GM12878 (cell line): ENCODE measurements at regions not wholly inside any gene's neighbourhood (a gene's known extent, or its start where the extent isn't known, plus 50 kb on each side); places are given as distances from the start of the nearest gene placed in this dataset.

Experiments used
- ATAC-seq: fragments of 200-7000 bp; cut with Tn5 transposase; 3 replicates; pipeline ENCODE4 v1.9.1; 2020; ENCODE audit warnings: mild to moderate bottlenecking, moderate library complexity
- BruUV-seq: library from RNA; stranded (reverse); fragments of 400-500 nt; replicated peaks from 2 replicates; lab custom pipeline; 2021; lab: Mats Ljungman, UMichigan
- CTCF ChIA-PET: fragments of 300-600 bp; sonication (Branson Sonifier 250); formaldehyde crosslinking; extraction: SDS; loops from one replicate; lab custom pipeline; 2021; ENCODE audit warnings: inconsistent platforms; lab: Yijun Ruan, JAX
- POLR2A ChIA-PET: fragments of 350-600 bp; formaldehyde crosslinking; extraction: SDS; loops from one replicate; lab custom pipeline; 2021; ENCODE audit warnings: inconsistent platforms; lab: Charles Lee
- RAD21 ChIA-PET: fragments of 300-600 bp; sonication (Branson Sonifier 250); formaldehyde crosslinking; loops from one replicate; lab custom pipeline; 2023; ENCODE audit warnings: antibody characterized with exemption; ENCODE audit not compliant: unreplicated experiment; lab: Charles Lee
- SMC1A ChIA-PET: fragments of 300-600 bp; sonication (Branson Sonifier 250); formaldehyde crosslinking; loops from one replicate; lab custom pipeline; 2023; ENCODE audit not compliant: unreplicated experiment, uncharacterized antibody; lab: Charles Lee
- DNase-seq: peaks from one replicate; pipeline ENCODE4 v3.0.0-alpha.2; 2011; ENCODE audit warnings: low read depth, low spot score
- FAIRE-seq: peaks from 3 replicates; lab custom pipeline; 2011; peaks lifted over from hg19 to GRCh38; lab: Jason Lieb, UNC
- H2AFZ ChIP-seq: 2 replicates; pipeline ENCODE4 v1.6.0; 2011; ENCODE audit warnings: low read depth, low read length, control low read depth; ENCODE audit not compliant: control insufficient read depth
- H3K27ac ChIP-seq: 2 replicates; pipeline ENCODE4 v1.5.1; 2011; ENCODE audit warnings: control low read depth; ENCODE audit not compliant: control insufficient read depth, insufficient read depth
- H3K27me3 ChIP-seq, 2 experiments: replicated peaks in 1 of 2; 2 replicates each; pipeline versions ENCODE4 v1.6.0 to v1.6.1; 2011; ENCODE audit warnings: low read length in 1 of 2; ENCODE audit not compliant: control insufficient read depth in 2 of 2, insufficient read depth in 2 of 2
- H3K36me3 ChIP-seq, 2 experiments: 2 replicates each; pipeline ENCODE4 v1.5.1; 2011; ENCODE audit warnings: low read length in 1 of 2; ENCODE audit not compliant: control insufficient read depth in 2 of 2, insufficient read depth in 2 of 2
- H3K4me1 ChIP-seq: 2 replicates; pipeline ENCODE4 v1.6.1; 2011; ENCODE audit warnings: mild to moderate bottlenecking, low read length, moderate library complexity, mixed read lengths; ENCODE audit not compliant: control insufficient read depth, insufficient read depth
- H3K4me2 ChIP-seq: 2 replicates; pipeline ENCODE4 v1.6.0; 2011; ENCODE audit warnings: control low read depth; ENCODE audit not compliant: control insufficient read depth, insufficient read depth
- H3K4me3 ChIP-seq: fragments of 200-600 bp; sonication (generic); 2 replicates; pipeline ENCODE4 v1.5.1; 2016
- H3K79me2 ChIP-seq: 2 replicates; pipeline ENCODE4 v1.6.0; 2011; ENCODE audit warnings: low read length; ENCODE audit not compliant: control insufficient read depth, insufficient read depth
- H3K9ac ChIP-seq: 2 replicates; pipeline ENCODE4 v1.8.0; 2011; ENCODE audit warnings: low read length, control low read depth, mixed read lengths; ENCODE audit not compliant: control insufficient read depth, insufficient read depth
- H3K9me3 ChIP-seq: replicated peaks from 3 replicates; pipeline ENCODE4 v1.5.1; 2011; ENCODE audit warnings: mild to moderate bottlenecking, low read length; ENCODE audit not compliant: control insufficient read depth, insufficient read depth
- H4K20me1 ChIP-seq: 2 replicates; pipeline ENCODE4 v1.6.0; 2011; ENCODE audit not compliant: control insufficient read depth, insufficient read depth
- HDAC6 ChIP-seq: fragments of 200-600 bp; sonication (generic); IDR thresholded peaks from one replicate; pipeline ENCODE4 v1.8.0; 2017; ENCODE audit warnings: antibody characterized with exemption; ENCODE audit not compliant: unreplicated experiment
- IRF4 ChIP-seq: IDR thresholded peaks from 2 replicates; pipeline ENCODE4 v1.6.1; 2011; ENCODE audit warnings: low read depth, low read length
- POLR2A ChIP-seq: IDR thresholded peaks from 2 replicates; pipeline ENCODE4 v1.6.1; 2011; ENCODE audit warnings: low read depth, mild to moderate bottlenecking, low read length
- RAD21 ChIP-seq: IDR thresholded peaks from 2 replicates; pipeline ENCODE4 v1.6.1; 2011; ENCODE audit warnings: mild to moderate bottlenecking, low read depth, low read length, moderate library complexity; ENCODE audit not compliant: insufficient read depth
- SPI1 ChIP-seq: IDR thresholded peaks from 2 replicates; pipeline ENCODE4 v1.6.1; 2011; ENCODE audit warnings: low read depth, mild to moderate bottlenecking, low read length, moderate library complexity, borderline replicate concordance; ENCODE audit not compliant: insufficient read depth
- ZNF24 ChIP-seq: fragments of 450-650 bp; IDR thresholded peaks from 2 replicates; pipeline ENCODE4 v1.6.1; 2017; ENCODE audit warnings: antibody characterized with exemption, mild to moderate bottlenecking
- WGBS: methylation state at CpG from one replicate; pipeline ENCODE4 v1.1.6; 2016; ENCODE audit warnings: low lambda C conversion rate; ENCODE audit not compliant: insufficient replicate concordance, insufficient coverage; ENCODE audit errors: missing lambda C conversion rate; 5-methylcytosine and 5-hydroxymethylcytosine counted together
- in situ Hi-C: fragments of 300-500 bp; cut with MboI; formaldehyde crosslinking; loops from 9 replicates; pipeline ENCODE4 v1.14.3; 2018; ENCODE audit warnings: mixed read lengths
- intact Hi-C: fragments of 100-400 bp; cut with micrococcal nuclease; formaldehyde crosslinking; loops from one replicate; pipeline ENCODE4 v1.14.2; 2022; ENCODE audit not compliant: unreplicated experiment
- TF ChIP-seq, protein P1 (sequence below): IDR thresholded peaks from 2 replicates; pipeline ENCODE4 v1.6.1; 2011; ENCODE audit warnings: borderline replicate concordance, low read depth, mild to moderate bottlenecking, moderate library complexity, low read length; ENCODE audit not compliant: insufficient read depth, poor library complexity, severe bottlenecking
- TF ChIP-seq, protein P2 (sequence below), 3 experiments: IDR thresholded peaks in 2 of 3; conservative IDR thresholded peaks in 1 of 3; 2 replicates each; pipeline ENCODE4 v1.5.1; 2011; ENCODE audit warnings: low read depth in 3 of 3, low read length in 3 of 3, mild to moderate bottlenecking in 3 of 3, control low read depth in 2 of 3, moderate library complexity in 2 of 3, inconsistent platforms in 1 of 3, mixed read lengths in 1 of 3; ENCODE audit not compliant: control insufficient read depth in 2 of 3, insufficient read depth in 1 of 3; ENCODE audit errors: extremely low read depth in 1 of 3

DNA sequence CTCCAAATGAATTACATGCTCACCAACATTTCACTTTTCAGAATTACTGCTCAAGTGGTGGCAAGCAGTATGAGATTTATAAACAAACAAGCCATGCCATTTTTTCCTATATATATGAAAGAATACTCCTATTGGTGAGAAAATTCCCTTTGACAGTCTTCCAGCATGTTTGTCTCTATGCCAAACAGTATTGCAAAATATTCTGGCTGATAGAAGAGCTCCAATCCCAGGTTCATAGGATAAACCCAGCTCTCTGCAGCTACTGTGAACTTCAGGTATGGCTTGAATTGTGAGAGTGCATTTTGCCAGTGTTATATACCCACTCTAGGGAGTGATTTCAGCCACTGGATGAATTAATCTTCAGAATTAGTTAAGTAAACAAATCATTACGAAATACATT, 108.8 kb downstream of the MAGEC2 start (continued):
- TF ChIP-seq, protein P1, sequence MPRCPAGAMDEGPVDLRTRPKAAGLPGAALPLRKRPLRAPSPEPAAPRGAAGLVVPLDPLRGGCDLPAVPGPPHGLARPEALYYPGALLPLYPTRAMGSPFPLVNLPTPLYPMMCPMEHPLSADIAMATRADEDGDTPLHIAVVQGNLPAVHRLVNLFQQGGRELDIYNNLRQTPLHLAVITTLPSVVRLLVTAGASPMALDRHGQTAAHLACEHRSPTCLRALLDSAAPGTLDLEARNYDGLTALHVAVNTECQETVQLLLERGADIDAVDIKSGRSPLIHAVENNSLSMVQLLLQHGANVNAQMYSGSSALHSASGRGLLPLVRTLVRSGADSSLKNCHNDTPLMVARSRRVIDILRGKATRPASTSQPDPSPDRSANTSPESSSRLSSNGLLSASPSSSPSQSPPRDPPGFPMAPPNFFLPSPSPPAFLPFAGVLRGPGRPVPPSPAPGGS = no peak

DNA sequence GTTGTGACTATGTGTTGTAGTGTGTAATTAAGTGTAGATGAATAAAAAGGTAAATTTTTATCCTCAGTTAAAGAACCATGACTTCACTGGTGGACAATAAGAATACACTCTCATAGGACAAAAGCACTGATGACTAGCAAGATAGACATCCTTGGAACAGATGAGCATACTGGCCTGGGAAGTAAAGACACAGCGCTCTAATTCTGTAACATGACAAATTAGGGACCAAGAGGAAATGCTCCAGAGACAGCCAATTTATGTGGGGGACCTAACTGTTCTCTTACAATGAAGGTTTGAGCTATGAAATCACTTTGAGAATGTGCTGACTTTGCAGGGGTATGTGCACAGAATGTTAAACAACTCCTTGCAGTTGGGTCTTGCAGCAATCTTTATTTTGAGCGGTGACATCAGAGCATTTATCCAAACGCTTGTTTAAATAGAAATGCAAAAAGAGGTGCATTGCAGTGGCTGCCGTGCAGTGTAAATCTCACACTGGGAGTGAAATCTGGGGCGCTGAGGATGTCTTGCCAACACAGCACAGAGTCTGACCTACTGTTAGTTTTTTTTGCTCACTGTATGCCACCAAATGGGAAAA, 109.3 kb downstream of the MAGEC2 start:
- Histone ChIP-seq H3K27ac (no peak overlapping the region), H4K20me1 (no peaks in the 10 kb centered on the region), H2AFZ (no peak overlapping the region), H3K79me2 (no peaks in the 10 kb centered on the region), H3K4me1 (no peaks in the 10 kb centered on the region), H3K27me3 (no peaks in the 10 kb centered on the region), H3K9me3 (no peaks in the 10 kb centered on the region), H3K4me3 (no peak overlapping the region), H3K36me3 (no peaks in the 10 kb centered on the region), H3K4me2 (no peak overlapping the region), H3K9ac (no peak overlapping the region)
- 19% methylated on average over 5 of the region's 5 CpGs for WGBS
- ChIA-PET SMC1A (no interaction called here), RAD21 (no interaction called here), POLR2A (no interaction called here), CTCF (no interaction called here)
- in situ Hi-C loops (no loop called here), intact Hi-C loops (no loop called here)
- no TSS peak for BruUV-seq
- FAIRE-seq (no peak), ATAC-seq (no peak), DNase-seq (no peak)
- TF ChIP-seq ZNF24 = no peak
- no peak for TF ChIP-seq HDAC6
- no peak for TF ChIP-seq IRF4
- TF ChIP-seq POLR2A = no peak

DNA sequence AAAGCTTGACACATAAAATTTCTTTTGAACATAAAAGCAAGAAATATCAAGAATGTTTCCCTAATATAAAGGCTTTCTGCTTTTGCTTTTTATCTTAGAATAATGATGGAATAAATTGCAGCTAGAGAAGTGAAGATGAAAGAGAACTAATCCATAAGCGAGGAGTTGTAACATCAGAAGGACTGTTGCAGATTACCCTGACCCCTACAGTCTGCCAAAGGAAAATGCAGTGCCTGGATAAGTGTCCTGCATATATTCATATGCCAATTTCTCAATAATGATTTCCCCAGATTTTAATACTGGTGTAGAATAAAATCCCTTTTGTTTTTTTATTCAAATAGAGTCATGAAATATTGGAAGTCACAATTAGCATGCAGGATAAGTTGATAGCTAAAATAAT, 115.9 kb downstream of the MAGEC2 start:
- ChIA-PET RAD21 (no interaction called here), SMC1A (no interaction called here), POLR2A (no interaction called here), CTCF (interaction anchor here (1.7 kb wide), 1 partner anchor 10 kb away, joined by 5 read pairs; no protein-coding TSS in a partner anchor)
- no TSS peak for BruUV-seq
- DNase-seq (no peak), FAIRE-seq (no peak), ATAC-seq (no peak)
- Histone ChIP-seq H2AFZ (no peak overlapping the region), H3K4me3 (no peak overlapping the region), H3K9ac (no peak overlapping the region), H3K79me2 (no peaks in the 10 kb centered on the region), H4K20me1 (no peaks in the 10 kb centered on the region), H3K9me3 (no peaks in the 10 kb centered on the region), H3K4me1 (no peaks in the 10 kb centered on the region), H3K36me3 (no peaks in the 10 kb centered on the region), H3K27me3 (no peaks in the 10 kb centered on the region), H3K27ac (no peak overlapping the region), H3K4me2 (no peak overlapping the region)
- WGBS = 0% methylated on average over 1 of the region's 1 CpG
- 0 out of 2 replicates have a peak, but pooled peaks have one; percentile 6 for TF ChIP-seq RAD21
- TF ChIP-seq SPI1 = no peak
- TF ChIP-seq, protein P2, sequence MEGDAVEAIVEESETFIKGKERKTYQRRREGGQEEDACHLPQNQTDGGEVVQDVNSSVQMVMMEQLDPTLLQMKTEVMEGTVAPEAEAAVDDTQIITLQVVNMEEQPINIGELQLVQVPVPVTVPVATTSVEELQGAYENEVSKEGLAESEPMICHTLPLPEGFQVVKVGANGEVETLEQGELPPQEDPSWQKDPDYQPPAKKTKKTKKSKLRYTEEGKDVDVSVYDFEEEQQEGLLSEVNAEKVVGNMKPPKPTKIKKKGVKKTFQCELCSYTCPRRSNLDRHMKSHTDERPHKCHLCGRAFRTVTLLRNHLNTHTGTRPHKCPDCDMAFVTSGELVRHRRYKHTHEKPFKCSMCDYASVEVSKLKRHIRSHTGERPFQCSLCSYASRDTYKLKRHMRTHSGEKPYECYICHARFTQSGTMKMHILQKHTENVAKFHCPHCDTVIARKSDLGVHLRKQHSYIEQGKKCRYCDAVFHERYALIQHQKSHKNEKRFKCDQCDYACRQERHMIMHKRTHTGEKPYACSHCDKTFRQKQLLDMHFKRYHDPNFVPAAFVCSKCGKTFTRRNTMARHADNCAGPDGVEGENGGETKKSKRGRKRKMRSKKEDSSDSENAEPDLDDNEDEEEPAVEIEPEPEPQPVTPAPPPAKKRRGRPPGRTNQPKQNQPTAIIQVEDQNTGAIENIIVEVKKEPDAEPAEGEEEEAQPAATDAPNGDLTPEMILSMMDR (IDR thresholded peaks at IDR 0.05 in 2 of 3, conservative IDR thresholded peaks at IDR 0.05 in 1 of 3; ENCODE audit: control insufficient read depth in 2 of 3, extremely low read depth in 1 of 3, insufficient read depth in 1 of 3, low read depth in 3 of 3, low read length in 3 of 3) = peak in 2 of 3 experiments; percentile 6 to 22; a peak in 3 of 6 replicates
- intact Hi-C loops = no loop called here
- in situ Hi-C loops = no loop called here
